MG63 (cell line): ENCODE measurements at regions not wholly inside any gene's neighbourhood (a gene's known extent, or its start where the extent isn't known, plus 50 kb on each side); places are given as distances from the start of the nearest gene placed in this dataset.

ENCODE experiments used
- DNase-seq: peaks from one replicate; pipeline ENCODE4 v3.0.0-alpha.2; 2020
- H3K27me3 ChIP-seq: fragments of 250-450 bp; sonication (Bioruptor Pico); 2 replicates; pipeline ENCODE4 v1.5.1; 2020; ENCODE audit warnings: mild to moderate bottlenecking, moderate library complexity
- H3K36me3 ChIP-seq: fragments of 250-450 bp; sonication (Bioruptor Pico); 2 replicates; pipeline ENCODE4 v1.5.1; 2020; ENCODE audit warnings: mild to moderate bottlenecking, moderate library complexity
- H3K4me3 ChIP-seq: fragments of 250-450 bp; sonication (Bioruptor Pico); 2 replicates; pipeline ENCODE4 v1.5.1; 2020; ENCODE audit warnings: mild to moderate bottlenecking, moderate library complexity
- H3K9me3 ChIP-seq: fragments of 250-450 bp; sonication (Bioruptor Pico); 2 replicates; pipeline ENCODE4 v1.5.1; 2020; ENCODE audit warnings: mild to moderate bottlenecking, moderate library complexity

- Histone ChIP-seq H3K4me3 (no peak overlapping the region), H3K9me3 (no peaks in the 10 kb centered on the region), H3K36me3 (no peaks in the 10 kb centered on the region), H3K27me3 (peaks cover 6% of the 10 kb centered on the region; the same call in 1 of the 2 replicates)
- DNase-seq: no peak
Measured at GRCh38 chr7:16045296-16045695, 358.8 kb upstream of the MEOX2 start.

GRCh38 chr7:16044645-16045044, 358.2 kb upstream of the MEOX2 start:
- Histone ChIP-seq H3K27me3 (peaks cover 6% of the 10 kb centered on the region; the same call in 1 of the 2 replicates), H3K9me3 (no peaks in the 10 kb centered on the region), H3K4me3 (no peak overlapping the region), H3K36me3 (no peaks in the 10 kb centered on the region)
- DNase-seq: no peak

- Histone ChIP-seq H3K36me3 (no peaks in the 10 kb centered on the region), H3K4me3 (no peak overlapping the region), H3K9me3 (no peaks in the 10 kb centered on the region), H3K27me3 (no peaks in the 10 kb centered on the region)
- no peak for DNase-seq
Measured at GRCh38 chr7:16040346-16040745, 353.9 kb upstream of the MEOX2 start.

DNA sequence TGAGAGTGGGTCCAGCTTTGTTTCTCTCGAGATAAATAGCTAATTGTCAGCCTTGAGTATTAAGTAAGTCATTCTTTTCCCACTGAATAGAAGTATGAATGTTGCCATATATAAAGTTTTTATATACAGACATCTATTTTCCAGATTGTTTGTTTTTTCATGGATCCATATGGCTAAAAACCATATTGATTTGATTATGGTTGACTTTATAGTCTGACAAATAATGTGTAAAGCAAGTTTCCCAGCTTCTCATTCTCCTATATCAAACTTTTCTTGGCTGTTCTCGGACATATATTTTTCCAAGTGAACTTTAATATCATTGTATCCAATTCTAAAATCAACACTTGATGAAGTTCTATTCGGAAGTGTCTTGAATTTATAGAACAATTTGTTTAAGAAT, 352.4 kb upstream of the MEOX2 start:
- Histone ChIP-seq H3K4me3 (no peak overlapping the region), H3K36me3 (no peaks in the 10 kb centered on the region), H3K9me3 (no peaks in the 10 kb centered on the region), H3K27me3 (no peaks in the 10 kb centered on the region)
- no peak for DNase-seq

GRCh38 chr7:16035392-16035791, 348.9 kb upstream of the MEOX2 start:
- no peak for DNase-seq
- no peaks in the 10 kb centered on the region for H3K9me3 ChIP-seq
- no peaks in the 10 kb centered on the region for H3K36me3 ChIP-seq
- no peak overlapping the region for H3K4me3 ChIP-seq
- H3K27me3 ChIP-seq: no peaks in the 10 kb centered on the region

- H3K36me3 ChIP-seq: no peaks in the 10 kb centered on the region
- no peak overlapping the region for H3K4me3 ChIP-seq
- no peaks in the 10 kb centered on the region for H3K27me3 ChIP-seq
- DNase-seq: no peak
- H3K9me3 ChIP-seq: no peaks in the 10 kb centered on the region
Measured at GRCh38 chr7:16034866-16035265, 348.4 kb upstream of the MEOX2 start.

DNA sequence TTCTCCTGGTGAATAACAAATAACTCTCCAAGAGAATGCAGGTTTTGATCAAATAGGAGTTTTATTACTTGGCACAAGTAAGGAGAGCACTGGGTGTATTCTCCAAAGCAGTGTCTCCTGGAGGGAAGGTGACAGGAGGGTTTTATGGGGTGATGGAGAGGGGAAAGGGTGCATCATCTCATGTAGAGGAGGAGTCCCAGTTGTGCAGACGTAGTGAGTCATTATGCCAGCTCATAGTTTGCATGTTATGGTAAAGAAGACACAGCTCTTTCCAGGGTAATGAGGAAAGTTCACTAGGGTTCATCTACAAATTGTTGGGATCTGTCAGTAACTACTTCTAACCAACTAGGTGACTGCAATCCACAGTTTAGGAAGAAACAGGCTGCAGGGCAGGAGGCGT, 347.9 kb upstream of the MEOX2 start:
- Histone ChIP-seq H3K4me3 (no peak overlapping the region), H3K9me3 (no peaks in the 10 kb centered on the region), H3K36me3 (no peaks in the 10 kb centered on the region), H3K27me3 (no peaks in the 10 kb centered on the region)
- peak; percentile 26 for DNase-seq

GRCh38 chr7:16033233-16033632, 346.8 kb upstream of the MEOX2 start:
- no peak for DNase-seq
- Histone ChIP-seq H3K27me3 (no peaks in the 10 kb centered on the region), H3K4me3 (no peak overlapping the region), H3K9me3 (no peaks in the 10 kb centered on the region), H3K36me3 (no peaks in the 10 kb centered on the region)

GRCh38 chr7:16028636-16029035, 342.2 kb upstream of the MEOX2 start:
- Histone ChIP-seq H3K27me3 (no peaks in the 10 kb centered on the region), H3K36me3 (no peaks in the 10 kb centered on the region), H3K4me3 (no peak overlapping the region), H3K9me3 (no peaks in the 10 kb centered on the region)
- DNase-seq: no peak

GRCh38 chr7:16028103-16028502, 341.6 kb upstream of the MEOX2 start:
- Histone ChIP-seq H3K9me3 (no peaks in the 10 kb centered on the region), H3K4me3 (no peak overlapping the region), H3K36me3 (no peaks in the 10 kb centered on the region), H3K27me3 (no peaks in the 10 kb centered on the region)
- DNase-seq: no peak

DNA sequence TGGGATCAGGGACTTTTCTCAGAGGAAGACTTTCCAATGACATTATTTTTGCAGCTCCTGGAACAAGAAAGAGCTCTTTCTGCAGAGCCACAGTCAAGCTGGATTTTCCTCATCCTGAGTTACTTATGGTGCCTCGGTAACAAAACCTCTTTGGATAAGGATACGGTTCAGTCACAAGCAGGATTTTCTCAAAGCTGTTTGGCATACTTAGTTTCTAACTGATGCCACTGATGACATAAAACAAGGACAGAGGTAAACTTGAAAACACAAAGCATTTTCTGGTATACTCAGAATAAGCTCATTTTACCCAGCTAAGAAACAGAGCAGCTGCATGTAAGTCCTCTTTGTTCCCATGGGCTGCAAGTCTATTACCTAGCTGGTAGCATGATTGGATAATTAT, 340.9 kb upstream of the MEOX2 start:
- H3K27me3 ChIP-seq: no peaks in the 10 kb centered on the region
- H3K36me3 ChIP-seq: no peaks in the 10 kb centered on the region
- H3K4me3 ChIP-seq: no peak overlapping the region
- H3K9me3 ChIP-seq: no peaks in the 10 kb centered on the region
- DNase-seq: no peak

DNA sequence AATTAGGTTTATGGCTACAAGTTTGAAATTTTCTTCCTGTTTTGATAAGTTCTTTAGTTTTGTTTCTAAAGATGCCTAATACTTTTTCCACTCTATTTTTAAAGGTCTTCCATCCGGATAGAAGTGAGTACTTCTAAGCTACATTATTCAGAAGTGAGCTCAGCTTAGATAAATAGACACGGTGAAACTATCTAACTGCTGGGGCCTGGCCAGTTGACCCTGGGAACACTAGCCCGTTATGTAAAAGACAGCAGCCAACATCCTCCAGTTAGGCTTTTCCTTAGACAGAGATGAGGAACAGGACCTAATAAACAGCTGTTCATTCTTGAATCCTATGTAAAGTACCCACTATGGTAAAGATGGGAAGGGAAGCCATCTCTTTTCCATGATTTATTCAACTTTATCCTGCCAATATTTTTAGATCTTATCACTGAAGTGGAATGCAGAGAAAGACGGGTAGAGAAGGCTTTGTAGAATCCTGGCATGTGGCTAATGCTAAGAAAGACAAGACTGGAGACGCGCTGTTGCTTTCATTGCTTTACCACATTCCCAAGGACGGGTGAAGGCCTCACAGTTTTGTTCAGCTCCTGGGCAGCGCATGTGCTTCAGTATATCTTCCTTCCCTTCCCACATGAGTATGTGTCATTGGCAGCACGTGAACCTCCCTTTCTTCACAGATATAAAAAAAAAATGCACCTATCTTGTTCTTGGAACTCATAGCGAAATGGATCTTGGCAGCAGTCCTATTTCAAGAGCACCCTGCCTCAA, 340.0 kb upstream of the MEOX2 start:
- H3K4me3 ChIP-seq: no peak overlapping the region
- DNase-seq: peak; percentile 5
- H3K36me3 ChIP-seq: no peaks in the 10 kb centered on the region
- no peaks in the 10 kb centered on the region for H3K27me3 ChIP-seq
- no peaks in the 10 kb centered on the region for H3K9me3 ChIP-seq

- DNase-seq: no peak
Measured at GRCh38 chr7:16025696-16026095, 339.2 kb upstream of the MEOX2 start.

GRCh38 chr7:16023503-16023902, 337.0 kb upstream of the MEOX2 start:
- no peak for DNase-seq
- no peaks in the 10 kb centered on the region for H3K36me3 ChIP-seq
- H3K9me3 ChIP-seq: no peaks in the 10 kb centered on the region
- no peak overlapping the region for H3K4me3 ChIP-seq
- H3K27me3 ChIP-seq: no peaks in the 10 kb centered on the region

More at GRCh38 chr7:16025696-16026095, 339.2 kb upstream of the MEOX2 start:
- Histone ChIP-seq H3K27me3 (no peaks in the 10 kb centered on the region), H3K9me3 (no peaks in the 10 kb centered on the region), H3K4me3 (no peak overlapping the region), H3K36me3 (no peaks in the 10 kb centered on the region)

DNA sequence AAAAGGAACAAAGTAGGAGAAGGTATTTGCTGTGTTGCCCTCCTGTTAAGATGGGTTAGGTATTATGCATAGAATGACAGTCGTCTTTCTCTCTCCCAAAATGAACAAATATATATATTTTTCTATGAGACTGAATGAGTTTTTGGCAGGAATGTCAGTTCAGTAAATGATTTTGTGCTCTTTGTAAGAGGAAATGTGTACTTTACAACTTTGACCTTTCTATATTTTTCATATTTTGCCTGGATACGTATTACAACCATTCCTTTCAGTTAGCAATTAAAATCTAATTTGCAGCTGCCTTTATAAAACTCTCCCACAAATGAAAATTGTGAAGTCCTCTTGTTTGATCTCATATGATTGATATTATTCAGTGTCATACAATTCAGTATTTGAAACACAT, 336.6 kb upstream of the MEOX2 start:
- Histone ChIP-seq H3K27me3 (no peaks in the 10 kb centered on the region), H3K4me3 (no peak overlapping the region), H3K36me3 (no peaks in the 10 kb centered on the region), H3K9me3 (no peaks in the 10 kb centered on the region)
- no peak for DNase-seq

DNA sequence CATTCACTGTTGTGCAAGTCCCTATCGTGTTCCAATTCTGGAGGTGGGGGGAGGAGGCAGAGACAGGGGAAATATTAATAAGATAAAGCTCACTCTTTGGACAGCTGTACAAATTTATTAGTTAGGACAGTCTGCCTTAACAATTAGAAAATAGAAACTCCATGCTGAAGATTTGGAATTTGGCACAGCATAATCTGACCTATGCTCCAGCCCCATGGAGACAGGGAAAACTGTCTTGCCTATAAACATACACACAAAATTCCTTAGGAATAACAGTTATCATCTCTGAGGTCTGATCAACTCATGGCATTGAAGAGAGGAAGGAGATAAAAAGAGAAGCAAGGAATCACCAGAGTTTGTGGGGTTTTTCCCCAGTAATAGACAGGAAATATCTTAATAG, 335.4 kb upstream of the MEOX2 start:
- Histone ChIP-seq H3K36me3 (no peaks in the 10 kb centered on the region), H3K4me3 (no peak overlapping the region), H3K9me3 (no peaks in the 10 kb centered on the region), H3K27me3 (no peaks in the 10 kb centered on the region)
- no peak for DNase-seq

DNA sequence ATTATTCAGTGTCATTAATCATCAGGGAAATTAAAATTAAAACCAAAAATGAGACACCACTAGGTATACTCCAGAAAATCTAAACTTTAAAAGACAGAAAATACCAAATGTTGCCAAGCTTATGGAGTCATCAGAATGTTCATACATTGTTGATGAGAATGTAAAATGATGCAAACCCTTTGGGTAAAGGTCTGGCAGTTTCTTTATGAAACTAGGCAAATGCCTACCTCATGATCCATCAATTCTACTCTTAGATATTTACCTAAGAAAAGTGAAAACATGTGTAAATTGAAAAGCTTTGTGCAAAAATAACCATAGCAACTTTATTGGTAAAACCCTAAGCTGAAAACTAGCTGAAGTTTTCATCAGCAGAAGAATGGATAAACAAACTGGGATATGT, 329.5 kb upstream of the MEOX2 start:
- H3K4me3 ChIP-seq: no peak overlapping the region
- H3K9me3 ChIP-seq: no peaks in the 10 kb centered on the region
- no peaks in the 10 kb centered on the region for H3K27me3 ChIP-seq
- H3K36me3 ChIP-seq: no peaks in the 10 kb centered on the region
- no peak for DNase-seq

DNA sequence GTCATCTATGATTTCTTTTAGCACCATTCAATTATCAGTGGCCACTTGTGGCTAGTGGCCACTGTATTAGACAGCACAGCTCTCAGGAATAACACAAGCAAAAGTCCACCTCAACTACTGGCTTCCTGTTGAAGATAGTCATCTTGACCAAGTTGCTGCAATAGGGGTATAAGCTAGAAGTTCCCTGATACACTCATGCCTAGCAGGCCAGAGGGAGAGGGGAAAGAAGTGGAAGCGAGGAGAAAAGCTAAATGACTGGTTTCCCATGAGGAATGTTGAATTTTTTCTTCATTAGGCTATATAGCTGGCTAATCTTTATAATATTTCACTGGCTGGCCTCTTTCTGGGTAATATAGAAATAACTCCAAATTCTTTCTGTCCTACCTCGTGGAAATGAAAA, 327.5 kb upstream of the MEOX2 start:
- no peak for DNase-seq
- Histone ChIP-seq H3K27me3 (no peaks in the 10 kb centered on the region), H3K4me3 (no peak overlapping the region), H3K9me3 (no peaks in the 10 kb centered on the region), H3K36me3 (no peaks in the 10 kb centered on the region)

- H3K9me3 ChIP-seq: no peaks in the 10 kb centered on the region
- no peak for DNase-seq
- H3K27me3 ChIP-seq: no peaks in the 10 kb centered on the region
- no peaks in the 10 kb centered on the region for H3K36me3 ChIP-seq
- H3K4me3 ChIP-seq: no peak overlapping the region
Measured at GRCh38 chr7:16007911-16008310, 321.4 kb upstream of the MEOX2 start.
